Transverse colon (tissue), 4 donors: ENCODE measurements at regions not wholly inside any gene's neighbourhood (a gene's known extent, or its start where the extent isn't known, plus 50 kb on each side); places are given as distances from the start of the nearest gene placed in this dataset.

Source experiments
- POLR2A ChIP-seq: fragments of 450-650 bp; IDR thresholded peaks from one replicate; pipeline ENCODE4 v1.6.1; 2016; ENCODE audit warnings: antibody characterized with exemption, mild to moderate bottlenecking, moderate library complexity
- POLR2AphosphoS5 ChIP-seq, 3 donors: sonication (generic); formaldehyde crosslinking; IDR thresholded peaks; one replicate each; pipeline ENCODE4 v1.6.1; 2016; ENCODE audit warnings: antibody characterized with exemption in 3 of 3
- TF ChIP-seq, protein P1 (sequence below), 5 experiments: fragments of 200-600 bp in 3 of 5; fragments of 450-650 bp in 2 of 5; sonication (generic) in 3 of 5; IDR thresholded peaks; 1 replicate in 2 of 5; 2 replicates in 3 of 5; pipeline ENCODE4 v1.5.1; 2016 to 2017; ENCODE audit warnings: antibody characterized with exemption in 5 of 5, inconsistent platforms in 3 of 5, mild to moderate bottlenecking in 2 of 5, moderate library complexity in 1 of 5

DNA sequence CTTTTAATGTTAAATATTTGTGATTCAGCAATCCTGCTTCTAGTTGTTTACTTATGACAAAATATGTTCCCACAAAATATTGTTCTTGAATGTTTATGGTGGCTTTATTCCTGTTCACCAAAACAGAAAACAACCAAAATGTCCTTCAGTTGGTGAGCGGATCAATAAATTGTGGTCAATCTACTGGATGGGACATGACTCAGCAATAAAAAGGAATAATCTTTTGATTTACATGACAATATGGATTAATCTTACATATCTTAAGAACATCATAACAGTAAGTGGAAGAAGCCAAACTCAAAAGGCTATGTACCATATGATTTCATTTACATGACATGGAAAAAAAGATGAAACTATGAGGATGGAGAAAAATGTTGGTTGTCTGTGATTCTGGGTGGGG lies 691.3 kb upstream of the GHITM start:
- TF ChIP-seq, protein P1, sequence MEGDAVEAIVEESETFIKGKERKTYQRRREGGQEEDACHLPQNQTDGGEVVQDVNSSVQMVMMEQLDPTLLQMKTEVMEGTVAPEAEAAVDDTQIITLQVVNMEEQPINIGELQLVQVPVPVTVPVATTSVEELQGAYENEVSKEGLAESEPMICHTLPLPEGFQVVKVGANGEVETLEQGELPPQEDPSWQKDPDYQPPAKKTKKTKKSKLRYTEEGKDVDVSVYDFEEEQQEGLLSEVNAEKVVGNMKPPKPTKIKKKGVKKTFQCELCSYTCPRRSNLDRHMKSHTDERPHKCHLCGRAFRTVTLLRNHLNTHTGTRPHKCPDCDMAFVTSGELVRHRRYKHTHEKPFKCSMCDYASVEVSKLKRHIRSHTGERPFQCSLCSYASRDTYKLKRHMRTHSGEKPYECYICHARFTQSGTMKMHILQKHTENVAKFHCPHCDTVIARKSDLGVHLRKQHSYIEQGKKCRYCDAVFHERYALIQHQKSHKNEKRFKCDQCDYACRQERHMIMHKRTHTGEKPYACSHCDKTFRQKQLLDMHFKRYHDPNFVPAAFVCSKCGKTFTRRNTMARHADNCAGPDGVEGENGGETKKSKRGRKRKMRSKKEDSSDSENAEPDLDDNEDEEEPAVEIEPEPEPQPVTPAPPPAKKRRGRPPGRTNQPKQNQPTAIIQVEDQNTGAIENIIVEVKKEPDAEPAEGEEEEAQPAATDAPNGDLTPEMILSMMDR (IDR thresholded peaks at IDR 0.05): no peak
- TF ChIP-seq POLR2AphosphoS5 (IDR thresholded peaks at IDR 0.05) (no peak), POLR2A (no peak)
